ENCODE measurements at regions not wholly inside any gene's neighbourhood (a gene's known extent, or its start where the extent isn't known, plus 50 kb on each side); places are given as distances from the start of the nearest gene placed in this dataset.

GRCh38 chr15:94749811-94750617, 518.7 kb downstream of the MCTP2 start:
- Histone ChIP-seq H3K27ac (no peak overlapping the region), H3K4me3 (no peak overlapping the region), H3K9me3 (no peaks in the 10 kb centered on the region), H3K36me3 (no peaks in the 10 kb centered on the region), H3K4me1 (no peaks in the 10 kb centered on the region), H3K27me3 (no peaks in the 10 kb centered on the region)
- ATAC-seq (peak; percentile 73), DNase-seq (peak in 2 of 4 donors; percentile 84 to 90)
- intact Hi-C loops (cut with DNase I): no loop called here
- TF ChIP-seq CTCF (IDR thresholded peaks at IDR 0.05): no peak

- no peaks in the 10 kb centered on the region for H3K27me3 ChIP-seq
- DNase-seq (no peak), ATAC-seq (no peak)
- H3K27ac ChIP-seq: no peak overlapping the region
- no peaks in the 10 kb centered on the region for H3K36me3 ChIP-seq
- TF ChIP-seq CTCF (IDR thresholded peaks at IDR 0.05): no peak
- H3K4me3 ChIP-seq: no peak overlapping the region
- intact Hi-C loops (cut with DNase I): no loop called here
- H3K9me3 ChIP-seq: no peaks in the 10 kb centered on the region
- no peaks in the 10 kb centered on the region for H3K4me1 ChIP-seq
Measured at GRCh38 chr15:94760348-94760747, 529.0 kb downstream of the MCTP2 start.

GRCh38 chr15:94761574-94761973, 530.2 kb downstream of the MCTP2 start:
- Histone ChIP-seq H3K9me3 (no peaks in the 10 kb centered on the region), H3K27ac (no peak overlapping the region), H3K27me3 (no peaks in the 10 kb centered on the region), H3K4me3 (no peak overlapping the region), H3K36me3 (no peaks in the 10 kb centered on the region), H3K4me1 (no peaks in the 10 kb centered on the region)
- TF ChIP-seq CTCF (IDR thresholded peaks at IDR 0.05): no peak
- ATAC-seq (no peak), DNase-seq (no peak)
- intact Hi-C loops (cut with DNase I): no loop called here

- no peak for TF ChIP-seq CTCF (IDR thresholded peaks at IDR 0.05)
- no peak for ATAC-seq
Measured at GRCh38 chr15:94769089-94769488, 537.7 kb downstream of the MCTP2 start.

GRCh38 chr15:94770199-94770598, 538.8 kb downstream of the MCTP2 start:
- ATAC-seq: no peak
- DNase-seq: no peak
- H3K27ac ChIP-seq: no peak overlapping the region
- H3K36me3 ChIP-seq: no peaks in the 10 kb centered on the region
- H3K9me3 ChIP-seq: no peaks in the 10 kb centered on the region
- no peaks in the 10 kb centered on the region for H3K27me3 ChIP-seq
- TF ChIP-seq CTCF (IDR thresholded peaks at IDR 0.05): no peak
- H3K4me1 ChIP-seq: no peaks in the 10 kb centered on the region
- intact Hi-C loops (cut with DNase I): no loop called here
- H3K4me3 ChIP-seq: no peak overlapping the region

More at GRCh38 chr15:94769089-94769488, 537.7 kb downstream of the MCTP2 start:
- intact Hi-C loops (cut with DNase I): no loop called here
- H3K27ac ChIP-seq: no peak overlapping the region
- no peak overlapping the region for H3K4me3 ChIP-seq
- no peak for DNase-seq
- no peaks in the 10 kb centered on the region for H3K4me1 ChIP-seq
- no peaks in the 10 kb centered on the region for H3K36me3 ChIP-seq
- no peaks in the 10 kb centered on the region for H3K27me3 ChIP-seq
- no peaks in the 10 kb centered on the region for H3K9me3 ChIP-seq
